GM21529 (cell line): ENCODE measurements at regions not wholly inside any gene's neighbourhood (a gene's known extent, or its start where the extent isn't known, plus 50 kb on each side); places are given as distances from the start of the nearest gene placed in this dataset.
"Not testable (repeated sequence)": the region's sequence is repeated elsewhere in the genome, so short reads cannot be mapped to it uniquely, and the experiment has no call there.

Source experiments
- ATAC-seq: cut with Tn5 transposase; IDR thresholded peaks from one replicate; pipeline ENCODE4 v1.9.1; 2021; ENCODE audit not compliant: unreplicated experiment

DNA sequence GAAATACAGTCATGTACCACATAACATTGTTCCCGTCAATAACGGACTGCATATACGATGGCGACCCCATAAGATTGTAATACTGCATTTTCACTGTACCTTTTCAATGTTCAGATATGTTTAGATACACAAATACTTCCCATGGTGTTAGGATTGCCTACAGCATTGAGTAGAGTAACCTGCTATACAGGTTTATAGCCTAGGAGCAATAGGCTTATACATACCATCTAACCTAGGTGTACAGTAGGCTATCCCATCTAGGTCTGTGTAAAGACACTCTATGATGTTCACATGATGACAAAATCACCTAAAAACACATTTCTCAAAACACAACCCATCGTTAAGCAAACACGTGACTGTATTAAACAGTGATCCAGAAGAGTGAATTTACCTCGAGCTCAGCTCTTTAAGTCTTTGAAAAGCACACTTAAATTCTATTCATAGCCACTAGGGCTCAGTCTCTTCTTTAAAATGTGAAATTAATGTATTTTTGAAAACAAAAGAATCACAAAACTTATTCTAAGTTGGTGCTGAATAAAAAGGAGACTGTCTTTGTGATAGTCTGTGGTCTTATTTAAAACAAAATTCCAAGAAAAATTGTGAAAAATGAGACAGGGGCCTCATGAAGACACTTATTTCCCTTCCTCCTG lies 239.1 kb upstream of the ARID2 start:
- ATAC-seq: no peak

DNA sequence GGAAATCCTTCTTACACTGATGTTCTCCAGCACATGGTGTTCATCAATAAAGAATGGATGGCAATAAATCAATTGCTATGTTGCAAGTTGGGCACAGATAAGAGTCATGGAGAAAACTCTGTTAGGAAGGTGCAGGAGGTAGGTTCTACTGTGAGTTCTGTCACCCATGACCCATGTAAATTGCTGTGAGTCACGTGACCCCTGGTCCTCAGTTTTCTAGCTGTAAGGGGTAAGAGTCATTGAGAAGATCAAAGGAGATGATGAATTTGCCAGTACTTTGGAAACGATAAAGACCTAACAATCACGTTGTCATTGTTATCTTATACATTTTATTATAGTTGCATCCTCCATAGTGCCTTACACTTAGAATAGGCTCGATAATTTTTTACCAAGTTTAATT lies 235.2 kb upstream of the ARID2 start:
- no peak for ATAC-seq

DNA sequence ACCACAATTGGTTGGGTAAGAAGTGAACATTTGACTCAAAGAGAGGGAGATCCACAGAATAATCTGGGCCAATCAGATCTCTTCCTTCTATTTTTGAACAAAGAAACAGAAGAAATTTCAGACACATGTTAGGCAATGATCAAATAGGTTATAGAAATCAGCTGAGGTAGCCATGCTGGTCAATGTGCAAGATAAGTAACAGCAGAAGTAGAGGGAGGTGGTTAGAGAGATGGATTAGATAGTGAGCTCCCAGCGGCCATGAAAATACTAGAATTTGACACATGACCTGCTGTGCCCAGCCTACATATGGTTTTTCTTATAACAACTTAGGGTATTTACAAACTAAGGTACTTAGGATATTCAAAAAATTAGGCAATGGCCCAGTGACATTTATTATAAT lies 230.9 kb upstream of the ARID2 start:
- ATAC-seq: no peak

DNA sequence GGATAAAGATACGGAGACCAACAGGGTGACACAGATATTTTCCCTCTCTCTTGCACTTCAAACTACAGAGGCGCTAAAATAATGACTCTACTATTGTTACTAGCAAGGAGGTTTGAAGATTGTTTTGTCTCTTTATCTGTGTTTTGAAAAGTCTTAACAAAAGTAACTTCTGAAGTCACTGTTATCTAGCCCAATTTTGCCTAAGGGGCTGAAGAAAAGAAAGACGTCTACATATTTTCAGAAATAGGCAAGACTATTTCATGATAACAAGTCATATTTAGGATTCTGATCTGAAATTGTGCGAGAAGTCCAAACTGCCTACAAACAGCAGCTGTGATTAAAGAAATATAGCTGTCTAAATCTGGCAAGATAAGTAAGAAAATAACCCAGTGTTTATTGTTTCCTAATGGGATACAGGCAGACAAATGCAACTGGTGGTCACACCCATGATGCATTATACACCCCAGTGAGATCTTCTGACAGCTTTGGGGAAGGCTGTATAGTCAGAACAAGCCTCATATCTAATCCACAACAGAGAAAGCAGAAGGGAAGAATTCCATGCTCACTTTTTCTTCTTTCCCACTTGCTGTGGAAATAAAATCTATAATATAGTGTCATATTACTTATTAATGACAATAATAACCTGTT lies 226.9 kb upstream of the ARID2 start:
- no peak for ATAC-seq

DNA sequence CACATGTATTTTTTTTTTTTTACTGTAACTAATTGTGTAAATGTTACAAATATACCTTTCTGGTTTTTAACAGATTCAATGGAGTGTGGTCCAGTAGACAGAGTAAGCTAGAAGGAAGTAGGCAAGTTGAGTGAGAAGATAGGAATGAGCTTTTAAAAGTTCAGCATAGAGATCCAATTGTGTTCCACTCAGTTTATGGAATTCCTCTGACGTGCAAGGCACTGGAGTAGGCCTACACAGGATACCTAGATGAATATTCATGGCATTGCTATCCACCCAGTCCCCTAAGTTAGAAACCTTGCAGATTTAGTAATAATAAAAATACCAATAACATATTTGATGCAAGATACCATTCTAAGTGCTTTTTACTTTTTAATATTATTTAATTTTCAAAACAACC lies 225.6 kb upstream of the ARID2 start:
- no peak for ATAC-seq

DNA sequence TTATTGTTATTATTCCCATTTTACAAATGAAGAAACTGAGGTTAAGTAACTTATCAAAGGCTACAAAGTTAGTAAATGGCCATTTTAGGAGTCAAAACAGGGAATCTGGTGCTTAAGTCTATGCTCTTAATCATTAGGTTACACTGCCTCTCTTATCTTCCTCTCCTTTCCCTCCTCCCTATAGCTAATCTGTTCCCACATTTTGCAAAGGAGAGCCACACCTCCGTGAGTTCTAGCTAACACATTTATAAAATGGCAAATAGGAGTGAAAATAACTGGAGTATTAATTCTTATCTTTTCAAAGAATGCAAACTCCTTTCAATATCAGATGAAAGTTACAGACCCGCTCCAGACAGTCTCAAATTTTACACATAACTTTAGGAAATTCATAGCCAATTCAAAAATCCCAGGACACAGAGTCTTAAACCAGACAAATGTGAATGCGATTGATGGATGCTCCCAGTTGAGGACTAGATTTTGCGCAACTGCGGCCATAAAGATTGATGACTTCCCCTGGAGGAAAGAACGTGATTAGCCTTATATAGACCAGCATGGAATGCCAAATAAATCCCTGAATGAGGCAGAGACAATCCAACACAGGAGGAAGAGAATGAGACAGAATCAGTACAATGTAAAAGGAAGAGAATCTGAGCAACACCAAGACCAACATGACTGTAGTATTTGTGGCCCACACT lies 225.0 kb upstream of the ARID2 start:
- no peak for ATAC-seq

DNA sequence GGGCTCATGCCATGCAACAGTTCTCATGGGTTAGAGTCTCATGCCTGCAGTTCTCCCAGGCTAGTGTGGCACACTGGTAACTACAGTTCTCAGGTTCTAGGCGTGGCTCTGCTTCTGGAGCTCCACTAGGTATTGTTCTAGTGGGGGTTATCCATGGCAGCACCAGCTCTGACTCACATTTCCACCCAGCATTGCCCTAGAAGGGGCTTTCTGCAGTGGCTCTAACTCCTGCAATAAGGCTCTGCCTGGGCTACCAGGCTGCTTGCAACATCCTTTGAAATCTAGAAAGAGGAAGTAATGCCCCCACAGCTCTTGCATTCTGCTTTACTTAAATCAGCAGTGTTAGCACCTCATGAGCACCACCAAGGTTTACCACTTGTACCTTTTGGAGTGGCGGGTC lies 220.3 kb upstream of the ARID2 start:
- peak; percentile 73 for ATAC-seq

DNA sequence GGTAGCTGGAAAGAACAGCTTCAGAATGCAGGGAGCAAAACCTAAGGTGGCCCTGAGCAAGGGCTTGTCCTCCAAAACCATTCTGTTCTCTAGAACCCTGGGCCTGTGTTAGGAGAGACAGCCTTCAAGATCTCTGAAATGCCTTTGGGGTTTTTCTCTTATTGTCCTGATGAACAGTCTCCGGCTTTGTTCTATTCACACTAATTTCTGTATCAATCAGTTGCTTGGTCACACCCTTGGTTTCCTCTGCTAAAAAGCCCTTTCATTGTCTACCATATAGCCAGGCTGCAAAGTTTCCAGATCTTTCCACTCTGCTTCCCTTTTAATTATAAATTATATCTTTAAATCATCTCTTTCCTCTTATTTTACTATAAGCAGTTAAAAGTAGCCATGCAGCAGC lies 219.9 kb upstream of the ARID2 start:
- ATAC-seq: no peak

DNA sequence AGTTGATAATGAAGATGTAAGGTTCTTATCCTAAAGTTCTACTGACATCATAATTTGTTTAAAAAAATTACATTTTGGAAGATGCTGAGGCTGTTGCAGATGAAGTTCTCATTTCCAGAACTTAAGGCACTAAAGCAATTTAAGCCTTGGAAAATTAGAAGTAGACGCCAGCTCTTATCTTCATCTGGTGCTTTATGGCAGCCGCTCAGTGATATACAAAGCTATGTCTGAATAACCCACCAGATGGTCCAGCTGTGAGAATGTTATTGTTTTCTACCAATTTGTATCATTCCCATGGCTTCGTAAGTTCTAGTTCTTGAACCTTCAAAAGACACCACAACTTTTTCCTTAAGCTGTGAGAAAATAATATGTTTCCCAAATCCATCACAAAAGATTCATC lies 212.1 kb upstream of the ARID2 start:
- ATAC-seq: no peak

DNA sequence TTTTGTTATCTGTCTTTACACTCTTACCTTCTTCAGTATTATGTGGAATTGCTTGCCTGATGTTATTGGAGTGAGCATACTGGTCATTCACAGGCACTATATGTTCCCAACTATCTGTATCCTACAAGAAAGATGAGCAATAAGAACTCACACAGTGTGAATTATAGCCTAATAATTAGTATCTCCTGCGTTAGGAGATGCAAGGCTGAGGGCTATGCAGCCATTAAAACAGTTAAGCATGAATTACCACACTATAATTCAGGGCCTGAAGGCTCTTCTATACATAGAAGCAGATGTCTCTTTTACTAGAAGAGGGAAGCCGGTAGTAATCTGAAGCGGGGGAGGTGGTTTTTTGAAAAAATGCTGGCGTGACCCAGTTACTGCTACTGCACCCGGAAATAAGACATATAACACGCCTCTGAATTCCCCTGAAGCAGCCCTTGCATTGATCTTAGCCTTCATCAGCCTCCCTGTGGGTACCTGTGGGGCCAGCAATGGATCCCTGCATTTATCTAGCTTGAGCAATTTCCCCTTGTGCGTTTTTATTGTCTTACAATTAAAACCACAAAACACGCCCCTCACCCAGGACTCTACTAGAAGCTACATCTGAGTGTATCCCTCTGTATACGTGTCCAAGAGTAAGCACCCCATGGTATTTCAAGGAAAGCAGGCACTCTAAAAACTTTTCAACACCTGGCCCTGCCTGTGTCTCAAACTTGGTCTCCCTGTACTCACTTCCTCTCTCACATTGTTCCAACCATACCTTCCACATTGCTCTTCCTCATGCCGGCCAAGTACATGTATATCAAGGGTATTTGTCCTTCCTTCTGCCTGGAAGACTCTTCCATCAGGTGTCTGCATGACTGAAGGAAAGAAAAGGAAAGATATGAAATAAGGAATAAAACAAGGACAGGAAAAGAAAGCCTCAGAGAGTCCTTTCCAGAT lies 210.9 kb upstream of the ARID2 start:
- ATAC-seq: no peak

DNA sequence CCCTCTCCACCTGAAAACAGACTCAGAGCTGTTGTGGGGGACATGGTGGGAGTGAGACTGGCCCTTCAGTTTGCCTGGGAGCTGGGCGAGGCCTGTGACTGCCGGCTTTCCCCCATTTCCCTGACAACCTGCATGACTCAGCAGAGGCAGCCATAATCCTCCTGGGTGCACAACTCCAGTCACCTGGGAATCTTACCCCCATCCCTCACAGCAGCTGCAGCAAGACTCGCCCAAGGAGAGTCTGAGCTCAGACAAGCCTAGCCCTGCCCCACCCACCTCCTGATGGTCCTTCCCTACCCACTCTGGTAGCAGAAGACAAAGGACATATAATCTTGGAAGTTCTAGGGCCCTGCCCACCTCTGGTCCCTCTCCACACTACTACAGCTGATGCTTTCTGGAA lies 207.3 kb upstream of the ARID2 start:
- ATAC-seq: no peak

DNA sequence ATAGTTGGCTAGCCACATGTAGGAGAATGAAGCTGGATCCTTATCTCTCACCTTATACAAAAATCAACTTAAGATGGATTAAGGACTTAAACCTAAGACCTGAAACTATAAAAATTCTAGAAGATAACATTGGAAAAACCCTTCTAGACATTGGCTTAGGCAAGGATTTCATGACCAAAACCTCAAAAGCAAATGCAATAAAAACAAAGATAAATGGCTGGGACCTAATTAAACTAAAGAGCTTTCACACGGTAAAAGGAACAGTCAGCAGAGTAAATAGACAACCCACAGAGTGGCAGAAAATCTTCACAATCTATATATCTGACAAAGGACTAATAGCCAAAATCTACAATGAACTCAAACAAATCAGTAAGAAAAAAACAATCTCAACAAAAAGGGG lies 202.7 kb upstream of the ARID2 start:
- ATAC-seq: not testable (repeated sequence)

DNA sequence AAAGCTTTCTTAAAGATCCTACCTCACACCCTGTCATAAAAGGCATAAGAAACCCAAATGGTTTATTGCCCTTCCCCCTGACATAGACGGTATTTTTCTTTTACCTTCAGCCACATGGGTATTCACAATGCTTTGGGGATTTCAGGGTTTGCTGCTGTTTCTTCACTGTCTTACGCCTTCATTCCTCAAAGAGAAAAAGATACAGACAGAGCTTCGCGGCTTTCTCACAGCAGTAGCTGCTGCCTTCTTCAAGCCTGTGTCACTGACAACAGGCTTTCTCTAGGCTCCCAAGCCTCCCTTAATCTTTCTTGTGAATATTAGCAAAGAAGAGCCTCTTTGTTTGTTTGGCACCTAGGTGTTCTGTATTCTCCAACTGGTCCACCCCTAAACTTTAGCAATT lies 197.4 kb upstream of the ARID2 start:
- no peak for ATAC-seq

DNA sequence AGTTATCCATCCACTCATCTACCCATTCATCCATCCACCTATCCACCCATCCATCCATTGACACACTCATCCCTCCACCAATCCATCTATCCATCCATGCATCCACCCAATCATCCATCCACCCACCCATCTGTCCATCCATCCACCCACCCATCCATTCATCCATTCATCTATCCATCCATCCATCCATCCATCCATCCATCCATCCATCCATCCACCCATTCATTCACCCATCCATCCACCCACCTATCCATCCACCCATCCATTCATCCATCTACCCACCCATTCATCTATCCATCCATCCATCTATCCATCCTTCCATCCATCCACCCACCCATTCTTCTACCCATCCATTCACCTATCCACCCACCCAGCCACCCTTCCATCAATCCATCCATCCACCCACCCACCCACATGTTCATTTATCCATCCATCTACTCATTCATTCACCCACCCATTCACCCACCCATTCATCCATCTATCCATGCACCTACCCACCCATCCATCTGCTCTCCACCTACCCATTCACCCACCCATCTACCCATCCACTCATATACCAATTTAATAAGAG lies 193.8 kb upstream of the ARID2 start:
- ATAC-seq: no peak

DNA sequence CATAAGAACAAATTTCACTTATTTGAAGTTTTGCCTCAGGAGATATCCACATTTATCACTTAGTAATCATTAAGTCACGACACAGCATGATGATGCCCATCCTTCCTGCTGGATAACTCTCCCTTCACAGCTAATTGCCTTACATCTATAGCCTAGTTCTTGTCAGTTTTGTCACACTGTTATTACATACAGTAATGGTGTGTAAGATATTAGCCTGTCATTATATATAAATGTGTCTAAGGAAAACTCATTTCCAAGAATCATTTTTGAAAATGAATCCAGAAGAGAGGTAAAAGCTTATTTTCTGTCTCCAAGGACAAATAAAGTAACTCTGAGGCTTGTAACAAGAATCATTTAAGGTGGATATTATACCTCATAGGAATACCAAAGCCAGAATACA lies 193.2 kb upstream of the ARID2 start:
- ATAC-seq: no peak

DNA sequence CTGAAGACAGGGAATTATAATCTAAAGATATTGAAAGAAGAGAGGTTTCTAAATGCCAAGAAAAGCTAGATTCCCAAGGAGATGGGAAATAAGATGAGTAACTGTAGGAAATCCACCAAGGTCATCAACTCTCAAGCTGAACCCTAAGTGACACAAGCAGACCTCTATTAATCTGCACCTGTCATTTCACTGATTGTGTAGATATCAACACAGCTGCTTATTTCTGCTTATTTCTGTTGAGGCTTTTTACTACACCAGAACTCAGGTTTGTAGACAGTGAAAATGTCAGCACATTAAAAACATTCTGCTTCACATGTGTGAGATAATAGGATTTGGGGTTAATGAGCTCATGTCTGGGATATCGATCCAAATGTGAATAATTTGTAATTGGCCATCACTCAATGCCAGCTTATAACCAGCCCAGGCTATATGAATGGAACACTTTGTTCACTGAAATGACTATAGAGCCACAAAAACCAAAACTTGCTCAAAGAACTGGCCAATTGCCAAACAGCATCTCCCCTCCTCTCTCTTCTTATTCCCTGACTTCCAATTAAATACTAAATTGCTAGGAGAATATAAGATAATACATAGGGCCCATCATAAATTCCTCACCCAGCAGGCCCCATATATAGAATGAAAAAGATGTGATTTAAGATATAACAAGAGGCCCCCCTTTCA lies 188.7 kb upstream of the ARID2 start:
- no peak for ATAC-seq

DNA sequence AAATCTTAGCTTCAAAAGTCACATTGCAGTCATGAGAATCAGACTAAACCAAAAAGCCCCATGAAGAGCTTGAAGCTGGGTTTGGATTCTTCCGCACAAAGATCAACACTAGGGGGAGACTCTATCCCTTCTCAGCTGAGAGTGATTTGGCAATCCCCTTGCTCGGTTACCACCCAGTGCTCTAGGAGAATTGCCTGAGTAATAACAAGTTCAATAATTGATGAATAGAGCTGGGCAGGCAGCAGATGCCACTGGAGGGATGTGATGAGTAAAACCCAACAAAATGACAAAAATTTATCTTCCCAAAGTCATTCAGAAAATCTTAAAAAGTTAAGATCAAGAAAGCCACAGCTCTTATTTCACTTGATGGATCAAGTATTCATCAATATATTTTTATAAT lies 185.6 kb upstream of the ARID2 start:
- peak; percentile 87 for ATAC-seq

DNA sequence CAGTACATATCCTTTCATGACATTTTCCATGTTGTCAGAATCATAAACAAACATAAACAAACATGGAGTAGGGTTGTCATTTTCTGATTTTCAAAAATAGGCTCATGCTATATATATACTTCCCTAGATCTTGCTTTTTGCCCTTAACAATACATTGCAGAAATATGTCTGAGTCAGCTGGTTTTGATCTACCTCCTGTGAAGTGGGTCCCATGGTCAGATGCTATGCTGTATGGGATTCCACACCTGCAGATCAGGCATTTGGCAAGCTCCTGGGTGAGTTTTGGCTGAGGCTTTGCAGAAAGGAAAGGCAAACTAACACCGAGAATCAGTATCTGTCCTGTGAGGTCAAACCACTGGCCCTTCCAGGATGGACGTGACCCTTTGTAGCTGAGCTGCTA lies 183.0 kb upstream of the ARID2 start:
- ATAC-seq: no peak

DNA sequence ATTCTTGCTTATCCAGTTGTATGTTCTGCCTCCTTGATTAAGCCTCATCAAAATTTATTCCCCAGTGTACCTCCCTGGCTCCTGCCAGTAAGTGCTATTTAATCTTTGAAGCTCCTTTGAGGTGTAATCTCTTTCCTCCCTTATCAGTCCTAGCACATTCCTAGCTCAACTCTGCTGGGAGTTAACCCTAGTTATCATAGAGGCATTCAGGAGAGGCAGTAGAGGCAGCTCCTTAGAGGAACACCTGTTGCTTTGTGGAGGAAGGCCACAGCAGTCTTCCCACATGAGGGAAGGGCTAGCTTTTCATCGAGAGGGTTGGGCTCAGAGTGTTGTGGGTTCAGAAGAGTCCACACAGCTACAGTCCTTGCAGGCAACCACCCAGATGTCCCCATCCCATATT lies 182.4 kb upstream of the ARID2 start:
- no peak for ATAC-seq

DNA sequence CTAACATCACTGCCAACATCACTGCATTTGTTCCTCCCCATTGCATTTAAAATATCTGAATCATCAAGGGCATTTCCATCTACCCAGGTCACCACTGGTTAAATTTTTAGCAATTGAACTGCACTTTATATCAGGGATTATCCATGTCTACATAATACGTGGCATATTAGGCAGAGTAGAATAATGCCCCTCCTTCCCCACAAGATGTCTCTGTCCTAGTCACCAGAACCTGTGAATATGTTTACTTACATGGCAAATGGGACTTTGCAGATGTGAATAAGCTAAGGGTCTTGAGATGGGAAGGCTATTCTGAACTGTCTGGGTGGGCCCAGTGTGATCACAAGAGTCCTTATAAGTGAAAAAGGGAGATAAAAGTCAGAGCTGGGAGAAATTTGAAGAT lies 181.7 kb upstream of the ARID2 start:
- ATAC-seq: no peak

DNA sequence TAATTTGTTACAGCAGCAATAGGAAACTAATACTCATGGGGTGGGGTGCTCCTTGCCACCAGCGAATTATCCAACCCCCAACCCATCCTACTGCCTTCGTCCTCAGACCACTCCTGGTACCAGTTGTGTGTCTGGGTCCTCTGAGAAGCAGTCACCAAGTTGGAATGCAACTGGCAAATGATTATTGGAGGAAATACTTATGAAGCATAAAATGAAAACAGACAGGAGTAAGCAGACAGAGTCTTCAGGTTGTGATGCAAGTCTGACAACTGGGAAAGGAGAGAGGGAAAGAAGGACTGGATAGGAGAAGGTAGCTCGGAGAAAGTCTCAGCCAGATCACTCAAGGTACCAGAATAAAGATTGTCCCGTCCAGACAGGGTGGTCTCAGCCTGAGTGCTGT lies 181.1 kb upstream of the ARID2 start:
- ATAC-seq: no peak
